D721Med (cell line): ENCODE measurements at regions not wholly inside any gene's neighbourhood (a gene's known extent, or its start where the extent isn't known, plus 50 kb on each side); places are given as distances from the start of the nearest gene placed in this dataset.

Experiments
- DNase-seq: peaks from one replicate; pipeline ENCODE4 v3.0.0; 2011; ENCODE audit warnings: low spot score; ENCODE audit not compliant: insufficient read length
- FAIRE-seq: peaks from 2 replicates; lab custom pipeline; 2011; peaks lifted over from hg19 to GRCh38; lab: Jason Lieb, UNC
- CTCF ChIP-seq: IDR thresholded peaks from 2 replicates; pipeline ENCODE4 v1.5.1; 2012; ENCODE audit warnings: mild to moderate bottlenecking, control low read depth; ENCODE audit not compliant: insufficient read depth; ENCODE audit errors: missing control alignments

- DNase-seq: no peak
- no peak for TF ChIP-seq CTCF
- peak; percentile 6 for FAIRE-seq
Measured at GRCh38 chr1:195973311-195973904, 634.8 kb downstream of the KCNT2 start.

- no peak for TF ChIP-seq CTCF
- no peak for FAIRE-seq
- DNase-seq: no peak
Measured at GRCh38 chr1:195971589-195971988, 636.7 kb downstream of the KCNT2 start.

- FAIRE-seq: no peak
Measured at GRCh38 chr1:195970209-195970608, 638.0 kb downstream of the KCNT2 start.

GRCh38 chr1:195965475-195965874 is 642.8 kb downstream of the KCNT2 start:
- peak; percentile 11 for FAIRE-seq
- no peak for DNase-seq
- TF ChIP-seq CTCF: no peak

More at GRCh38 chr1:195970209-195970608, 638.0 kb downstream of the KCNT2 start:
- no peak for DNase-seq
- no peak for TF ChIP-seq CTCF

- no peak for TF ChIP-seq CTCF
- DNase-seq: no peak
- FAIRE-seq: peak; percentile 94
Measured at GRCh38 chr1:195965036-195965435, 643.2 kb downstream of the KCNT2 start.

GRCh38 chr1:195964516-195964915 is 643.7 kb downstream of the KCNT2 start:
- FAIRE-seq: no peak
- TF ChIP-seq CTCF: no peak
- no peak for DNase-seq

- no peak for DNase-seq
- peak; percentile 32 for FAIRE-seq
- TF ChIP-seq CTCF: no peak
Measured at GRCh38 chr1:195962051-195962450, 646.2 kb downstream of the KCNT2 start.
